OCI-LY3 (cell line): ENCODE measurements at regions not wholly inside any gene's neighbourhood (a gene's known extent, or its start where the extent isn't known, plus 50 kb on each side); places are given as distances from the start of the nearest gene placed in this dataset.

Experiments used
- H2AFZ ChIP-seq: fragments of 200-600, 300-600 bp; shearing (Covaris generic); 2 replicates; pipeline ENCODE4 v1.6.0; 2014; ENCODE audit warnings: antibody characterized with exemption, low read depth, low read length
- H3K27ac ChIP-seq: fragments of 200-600, 300-600 bp; sonication (generic); 2 replicates; pipeline ENCODE4 v1.5.1; 2014; ENCODE audit warnings: mild to moderate bottlenecking, low read length, moderate library complexity, mixed read lengths
- H3K27me3 ChIP-seq: fragments of 200-600, 300-600 bp; sonication (generic); 2 replicates; pipeline ENCODE4 v1.6.1; 2014; ENCODE audit warnings: low read depth, low read length, mixed read lengths
- H3K36me3 ChIP-seq: fragments of 200-600, 300-600 bp; sonication (generic); replicated peaks from 2 replicates; pipeline ENCODE3; 2014; ENCODE audit warnings: low read depth, low read length, mixed read lengths
- H3K4me1 ChIP-seq: fragments of 300-600, 200-600 bp; sonication (generic); 2 replicates; pipeline ENCODE4 v1.6.1; 2014; ENCODE audit warnings: low read length, mixed read lengths
- H3K4me2 ChIP-seq: fragments of 200-600, 300-600 bp; sonication (generic); 2 replicates; pipeline ENCODE4 v1.6.1; 2014; ENCODE audit warnings: low read length, mixed read lengths
- H3K4me3 ChIP-seq: fragments of 300-600, 200-600 bp; sonication (generic); 2 replicates; pipeline ENCODE4 v1.5.1; 2014; ENCODE audit warnings: antibody characterized with exemption, mild to moderate bottlenecking, low read length, moderate library complexity
- H3K79me2 ChIP-seq: fragments of 300-600, 200-600 bp; shearing (Covaris generic); 2 replicates; pipeline ENCODE4 v1.6.1; 2014; ENCODE audit warnings: mild to moderate bottlenecking, low read length, mixed read lengths
- H3K9ac ChIP-seq: fragments of 300-600, 200-600 bp; shearing (Covaris generic); 2 replicates; pipeline ENCODE4 v1.6.0; 2014; ENCODE audit warnings: mild to moderate bottlenecking, low read length, moderate library complexity
- H3K9me3 ChIP-seq: fragments of 200-600, 300-600 bp; shearing (Covaris generic); 2 replicates; pipeline ENCODE4 v1.6.1; 2014; ENCODE audit warnings: low read length, mixed read lengths; ENCODE audit not compliant: insufficient read depth
- H4K20me1 ChIP-seq: fragments of 200-600, 300-600 bp; sonication (generic); 2 replicates; pipeline ENCODE4 v1.6.1; 2016; ENCODE audit warnings: low read length, mixed read lengths; ENCODE audit not compliant: insufficient read depth
- EZH2phosphoT487 ChIP-seq: fragments of 200-600 bp; shearing (Covaris generic); IDR thresholded peaks from 2 replicates; pipeline ENCODE4 v1.6.1; 2018; ENCODE audit warnings: antibody characterized with exemption, mixed run types, low read depth
- TF ChIP-seq, protein P1 (sequence below): fragments of 200-600, 300-600 bp; sonication (generic); IDR thresholded peaks from 2 replicates; pipeline ENCODE4 v1.5.1; 2014; ENCODE audit warnings: antibody characterized with exemption, low read length, low read depth

DNA sequence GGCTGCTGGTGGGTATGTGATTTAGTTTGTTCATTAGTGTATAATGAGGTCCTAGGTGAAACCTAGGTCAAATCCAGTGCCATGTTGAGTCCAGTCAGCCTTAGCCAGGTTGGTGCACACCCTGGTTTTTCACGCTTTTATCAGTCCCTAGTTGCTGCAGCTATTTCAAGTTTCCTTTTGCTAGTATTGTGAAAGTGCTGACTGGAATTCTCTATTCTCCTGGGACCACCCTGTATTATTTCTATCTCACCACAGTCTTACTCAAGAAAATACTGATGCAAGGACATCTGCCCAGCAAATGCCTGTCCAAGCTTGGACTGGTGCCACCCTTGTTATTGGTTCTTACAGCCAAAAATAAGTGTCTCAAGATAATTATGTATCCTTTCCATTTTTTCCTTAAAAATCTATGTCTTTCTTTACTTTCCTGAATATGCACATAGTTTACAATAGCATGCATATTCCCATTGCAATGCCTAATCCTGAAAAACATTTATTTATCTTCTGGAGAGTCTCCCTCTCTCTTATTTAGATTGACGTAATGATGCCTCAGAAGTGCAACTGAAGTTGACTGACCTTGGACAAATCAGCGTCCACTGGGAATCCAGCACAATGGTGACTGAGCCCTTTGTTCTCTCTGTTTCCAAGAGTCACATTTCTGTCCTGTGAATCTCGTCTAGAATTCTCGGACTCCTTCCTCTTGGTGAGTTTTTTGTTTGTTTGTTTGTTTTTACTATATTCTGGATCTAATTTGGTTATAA is 1075.0 kb downstream of the CDH9 start:
- no peaks in the 10 kb centered on the region for H3K9me3 ChIP-seq
- H3K4me1 ChIP-seq, result no peaks in the 10 kb centered on the region
- H4K20me1 ChIP-seq, result no peaks in the 10 kb centered on the region
- no peak overlapping the region for H3K27ac ChIP-seq
- no peaks in the 10 kb centered on the region for H3K27me3 ChIP-seq
- no peak overlapping the region for H3K4me2 ChIP-seq
- no peak overlapping the region for H2AFZ ChIP-seq
- peaks cover 5% of the 10 kb centered on the region for H3K36me3 ChIP-seq
- H3K79me2 ChIP-seq, result no peaks in the 10 kb centered on the region
- no peak for TF ChIP-seq EZH2phosphoT487
- TF ChIP-seq, protein P1, sequence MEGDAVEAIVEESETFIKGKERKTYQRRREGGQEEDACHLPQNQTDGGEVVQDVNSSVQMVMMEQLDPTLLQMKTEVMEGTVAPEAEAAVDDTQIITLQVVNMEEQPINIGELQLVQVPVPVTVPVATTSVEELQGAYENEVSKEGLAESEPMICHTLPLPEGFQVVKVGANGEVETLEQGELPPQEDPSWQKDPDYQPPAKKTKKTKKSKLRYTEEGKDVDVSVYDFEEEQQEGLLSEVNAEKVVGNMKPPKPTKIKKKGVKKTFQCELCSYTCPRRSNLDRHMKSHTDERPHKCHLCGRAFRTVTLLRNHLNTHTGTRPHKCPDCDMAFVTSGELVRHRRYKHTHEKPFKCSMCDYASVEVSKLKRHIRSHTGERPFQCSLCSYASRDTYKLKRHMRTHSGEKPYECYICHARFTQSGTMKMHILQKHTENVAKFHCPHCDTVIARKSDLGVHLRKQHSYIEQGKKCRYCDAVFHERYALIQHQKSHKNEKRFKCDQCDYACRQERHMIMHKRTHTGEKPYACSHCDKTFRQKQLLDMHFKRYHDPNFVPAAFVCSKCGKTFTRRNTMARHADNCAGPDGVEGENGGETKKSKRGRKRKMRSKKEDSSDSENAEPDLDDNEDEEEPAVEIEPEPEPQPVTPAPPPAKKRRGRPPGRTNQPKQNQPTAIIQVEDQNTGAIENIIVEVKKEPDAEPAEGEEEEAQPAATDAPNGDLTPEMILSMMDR, result no peak
- H3K4me3 ChIP-seq, result no peak overlapping the region
- H3K9ac ChIP-seq, result no peak overlapping the region

DNA sequence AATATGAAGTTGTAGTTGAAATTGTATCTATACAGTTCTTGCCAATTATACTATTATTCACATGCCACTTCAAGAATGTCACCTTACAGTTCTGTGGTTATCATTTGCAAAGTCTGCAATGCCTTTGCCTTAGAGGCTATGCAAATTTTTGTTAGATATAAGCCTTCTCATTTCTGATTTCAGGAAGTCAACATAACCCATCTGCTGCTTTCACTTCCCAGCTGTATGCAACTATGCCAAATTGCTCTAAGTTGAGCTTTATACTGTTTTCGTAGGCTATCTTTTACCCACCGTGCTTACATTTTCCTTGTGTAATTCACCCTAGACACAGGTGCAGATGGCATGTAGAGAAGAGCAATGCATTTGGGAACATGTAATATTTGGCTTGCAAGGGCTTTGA is 1083.0 kb downstream of the CDH9 start:
- H3K9me3 ChIP-seq, result no peaks in the 10 kb centered on the region
- peak overlapping the region; percentile 80 for H3K27ac ChIP-seq
- H3K9ac ChIP-seq, result no peak overlapping the region
- no peak for TF ChIP-seq EZH2phosphoT487
- TF ChIP-seq, protein P1, result no peak
- H3K79me2 ChIP-seq, result no peaks in the 10 kb centered on the region
- H3K36me3 ChIP-seq, result no peaks in the 10 kb centered on the region
- no peak overlapping the region for H2AFZ ChIP-seq
- no peaks in the 10 kb centered on the region for H4K20me1 ChIP-seq
- peaks cover 20% of the 10 kb centered on the region for H3K4me1 ChIP-seq
- peak overlapping the region; percentile 22; the same call in 1 of the 2 replicates for H3K4me3 ChIP-seq
- H3K27me3 ChIP-seq, result no peaks in the 10 kb centered on the region
- peak overlapping the region; percentile 60 for H3K4me2 ChIP-seq

DNA sequence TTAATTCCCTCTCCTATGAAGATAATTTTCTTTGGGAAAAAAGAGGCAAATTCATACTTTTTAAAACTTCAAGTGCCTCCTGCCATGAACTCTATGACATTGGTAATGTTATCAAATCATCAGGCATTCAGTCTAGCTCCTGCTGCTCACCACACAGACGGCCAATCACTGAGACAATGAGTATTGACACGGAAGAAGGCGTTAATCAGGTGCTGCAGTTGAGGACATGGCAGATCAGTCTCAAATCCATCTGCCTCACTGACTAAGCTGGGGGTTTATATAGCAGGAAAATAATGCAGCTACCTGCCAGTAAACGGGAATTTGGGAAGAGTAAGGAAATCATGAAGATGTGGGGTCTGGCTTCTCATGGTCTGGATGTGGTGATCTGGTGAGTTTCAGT is 1087.7 kb downstream of the CDH9 start:
- Histone ChIP-seq H3K9ac (no peak overlapping the region), H3K4me2 (no peak overlapping the region), H3K9me3 (no peaks in the 10 kb centered on the region), H3K4me3 (no peak overlapping the region), H2AFZ (no peak overlapping the region), H3K4me1 (peaks cover 15% of the 10 kb centered on the region), H3K79me2 (no peaks in the 10 kb centered on the region), H3K36me3 (no peaks in the 10 kb centered on the region), H4K20me1 (no peaks in the 10 kb centered on the region), H3K27me3 (no peaks in the 10 kb centered on the region), H3K27ac (no peak overlapping the region)
- TF ChIP-seq, protein P1, result no peak
- TF ChIP-seq EZH2phosphoT487, result no peak

DNA sequence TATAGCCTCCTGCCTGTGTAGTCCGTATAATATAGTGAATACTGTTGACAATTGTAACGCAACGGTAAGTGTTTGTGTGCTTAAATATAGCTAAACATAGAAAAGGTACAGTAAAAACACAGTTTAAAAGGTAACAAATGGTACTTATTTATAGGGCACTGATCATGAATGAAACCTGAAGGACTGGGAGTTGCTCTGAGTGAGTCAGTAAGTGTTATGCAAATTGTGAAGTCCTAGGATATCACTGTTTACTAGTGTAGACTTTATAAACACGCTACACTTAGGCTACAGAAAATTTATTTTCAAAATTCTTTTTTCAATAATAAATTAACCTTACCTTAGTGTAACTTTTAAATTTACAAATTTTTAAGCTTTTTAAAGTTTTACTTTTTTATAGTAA is 1090.1 kb downstream of the CDH9 start:
- Histone ChIP-seq H3K27me3 (no peaks in the 10 kb centered on the region), H3K36me3 (no peaks in the 10 kb centered on the region), H3K9ac (no peak overlapping the region), H3K27ac (no peak overlapping the region), H4K20me1 (no peaks in the 10 kb centered on the region), H2AFZ (no peak overlapping the region), H3K4me1 (no peaks in the 10 kb centered on the region), H3K4me2 (no peak overlapping the region), H3K4me3 (no peak overlapping the region), H3K9me3 (no peaks in the 10 kb centered on the region), H3K79me2 (no peaks in the 10 kb centered on the region)
- TF ChIP-seq, protein P1, result no peak
